ENCODE measurements at regions not wholly inside any gene's neighbourhood (a gene's known extent, or its start where the extent isn't known, plus 50 kb on each side); places are given as distances from the start of the nearest gene placed in this dataset.

DNA sequence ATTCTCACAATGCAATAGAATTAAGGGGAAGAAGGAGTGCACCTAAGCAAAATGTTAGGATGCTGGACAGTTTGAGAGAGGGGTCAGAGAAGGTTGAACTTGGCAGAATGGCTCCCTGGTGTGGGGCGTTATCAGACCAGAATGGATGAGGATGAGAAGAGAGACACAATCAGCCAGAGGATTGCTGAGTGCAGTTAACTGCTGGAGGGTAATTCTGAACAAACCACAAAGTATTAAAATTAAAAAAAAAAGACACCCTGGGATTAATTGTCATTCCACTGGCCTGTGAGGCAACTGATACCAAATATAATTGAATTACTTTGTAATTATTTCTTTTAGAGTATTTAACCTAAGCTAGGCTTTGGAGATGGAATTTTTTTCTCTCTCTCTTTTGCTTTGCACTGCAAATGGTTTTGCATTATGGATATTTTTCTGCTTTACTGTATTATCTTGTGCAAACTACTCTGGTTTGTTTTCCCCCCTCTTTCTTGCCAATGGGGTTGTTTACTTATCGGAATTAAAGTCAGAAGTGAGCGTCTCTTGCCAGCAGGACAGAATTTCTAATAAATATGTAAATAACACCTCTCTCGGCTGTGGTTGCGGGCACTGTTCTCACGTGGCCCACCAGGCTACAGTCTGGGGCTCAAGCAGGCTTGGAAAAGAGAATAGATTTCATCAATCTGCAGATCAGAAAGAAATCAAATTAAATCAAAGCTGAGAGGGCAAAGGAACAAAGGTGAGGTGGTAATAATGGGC lies 572.9 kb upstream of the CAMK1G start:
- TF ChIP-seq CTCF (IDR thresholded peaks at IDR 0.05), result no peak
- DNase-seq (ENCODE audit: low spot score) (no peak), ATAC-seq (ENCODE audit: low FRiP score) (no peak)

DNA sequence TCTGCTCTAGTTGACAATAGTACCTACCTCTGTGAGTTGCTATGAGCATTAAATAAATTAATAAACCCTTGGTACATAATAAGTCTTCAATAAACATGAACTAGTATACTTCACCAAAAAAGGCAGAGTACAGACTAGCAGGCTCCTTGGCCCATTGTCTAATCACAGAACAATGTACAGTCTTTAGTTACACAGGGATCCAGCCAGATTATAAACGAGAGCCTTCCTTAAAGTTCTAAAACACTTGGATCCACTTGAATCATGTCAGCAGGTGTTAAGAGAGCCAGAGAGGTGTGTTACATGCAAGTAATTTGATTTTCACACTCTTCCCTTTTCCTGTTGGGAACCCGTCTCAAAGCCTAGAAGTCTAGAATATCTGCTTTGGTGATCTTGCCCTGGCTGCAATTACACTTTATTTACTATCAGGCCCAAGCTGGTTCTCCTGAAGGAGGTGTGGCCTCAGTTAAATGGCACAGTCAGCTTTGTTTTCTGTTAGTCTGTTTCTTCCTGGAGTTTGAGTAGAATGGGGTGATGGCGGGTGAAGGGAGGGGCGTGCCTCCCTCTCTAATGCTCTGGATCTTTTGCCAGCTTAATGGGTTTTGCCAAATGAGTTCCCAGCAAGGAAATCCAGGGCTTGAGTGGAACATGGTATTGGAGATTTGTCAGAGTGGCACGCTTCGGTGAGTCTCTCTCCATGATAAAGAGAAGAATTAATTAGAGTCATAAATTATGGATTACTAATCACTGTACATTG lies 570.9 kb upstream of the CAMK1G start:
- DNase-seq (ENCODE audit: low spot score) (no peak), ATAC-seq (ENCODE audit: low FRiP score) (no peak)
- no peak for TF ChIP-seq CTCF (IDR thresholded peaks at IDR 0.05)

DNA sequence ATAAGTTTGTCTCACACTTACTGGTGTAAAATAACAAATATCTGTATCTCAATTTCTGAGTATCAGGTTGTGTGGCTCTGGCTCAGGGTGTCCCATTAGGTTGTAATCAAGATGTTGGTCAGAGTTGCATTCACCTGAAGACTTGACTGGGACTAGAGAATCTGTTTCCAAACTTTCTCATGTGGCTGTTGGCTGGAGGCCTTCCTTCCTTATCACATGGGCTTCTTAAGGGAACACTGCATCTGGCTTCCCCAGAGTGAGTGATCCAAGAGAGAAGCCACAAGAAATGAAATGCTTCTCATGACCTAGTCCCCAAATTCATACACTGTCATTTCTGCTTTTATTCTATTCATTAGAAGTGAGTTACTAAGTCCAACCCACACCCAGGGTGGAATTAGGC lies 568.4 kb upstream of the CAMK1G start:
- DNase-seq (ENCODE audit: low spot score), result no peak
- TF ChIP-seq CTCF (IDR thresholded peaks at IDR 0.05), result no peak
- ATAC-seq (ENCODE audit: low FRiP score), result no peak

DNA sequence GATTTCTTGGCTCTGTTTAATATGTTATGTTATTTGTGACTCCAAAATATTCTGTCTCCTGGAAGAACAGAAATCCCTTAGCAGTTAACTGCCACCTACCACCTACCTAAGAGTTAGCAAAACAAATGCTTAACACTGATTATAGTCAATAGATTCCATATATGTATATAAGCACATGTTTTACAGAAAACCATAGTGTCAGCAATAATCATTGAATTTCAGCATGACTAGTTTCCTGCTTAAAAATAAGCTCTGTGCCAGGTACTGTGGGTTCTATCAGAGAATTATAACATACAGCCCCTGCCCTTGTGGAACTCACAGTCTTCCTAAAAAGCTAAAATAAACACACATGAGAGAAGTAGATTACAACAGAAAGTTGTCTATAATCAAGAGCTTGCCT lies 561.9 kb upstream of the CAMK1G start:
- DNase-seq (ENCODE audit: low spot score) (no peak), ATAC-seq (ENCODE audit: low FRiP score) (no peak)
- no peak for TF ChIP-seq CTCF (IDR thresholded peaks at IDR 0.05)

DNA sequence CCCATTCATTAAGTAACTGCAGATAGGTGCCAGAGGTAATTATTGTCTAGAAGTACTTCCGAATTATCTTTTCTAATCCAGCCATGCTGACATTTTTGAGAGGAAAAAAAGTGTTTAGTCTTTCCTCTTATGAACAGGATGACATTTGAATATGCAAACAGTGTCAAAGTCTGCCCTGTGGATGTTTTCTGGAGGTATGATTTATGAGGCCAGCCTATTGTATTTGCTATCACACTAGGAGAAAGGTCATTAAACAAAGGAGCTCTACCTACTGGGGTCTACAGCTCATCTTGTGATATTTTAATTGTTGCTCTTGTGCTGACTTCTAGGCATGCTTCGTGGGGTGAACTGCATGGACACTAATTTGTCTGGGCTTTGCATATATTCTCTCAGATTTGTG lies 559.7 kb upstream of the CAMK1G start:
- DNase-seq (ENCODE audit: low spot score), result no peak
- ATAC-seq (ENCODE audit: low FRiP score), result no peak
- no peak for TF ChIP-seq CTCF (IDR thresholded peaks at IDR 0.05)

DNA sequence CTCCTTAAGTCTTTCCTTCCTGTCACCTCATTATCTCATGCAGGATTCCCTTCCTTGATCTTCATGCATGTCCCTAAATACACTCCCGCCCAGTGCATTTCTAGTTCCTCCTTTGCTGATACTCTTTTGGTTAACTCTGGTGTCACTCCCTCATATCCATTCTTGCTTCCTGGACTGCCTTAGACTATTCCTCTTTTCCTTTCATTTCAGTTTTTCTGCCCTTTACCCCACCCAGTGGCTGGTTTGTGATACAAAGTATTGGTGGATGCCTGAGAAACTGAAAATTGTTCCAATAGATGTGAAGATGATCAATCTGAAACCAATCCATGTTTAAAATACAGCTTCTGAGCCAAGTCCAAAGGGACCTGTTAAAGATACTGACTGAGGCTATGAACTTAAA lies 553.8 kb upstream of the CAMK1G start:
- no peak for TF ChIP-seq CTCF (IDR thresholded peaks at IDR 0.05)
- no peak for DNase-seq (ENCODE audit: low spot score)
- ATAC-seq (ENCODE audit: low FRiP score), result no peak
